ENCODE measurements at regions not wholly inside any gene's neighbourhood (a gene's known extent, or its start where the extent isn't known, plus 50 kb on each side); places are given as distances from the start of the nearest gene placed in this dataset.

DNA sequence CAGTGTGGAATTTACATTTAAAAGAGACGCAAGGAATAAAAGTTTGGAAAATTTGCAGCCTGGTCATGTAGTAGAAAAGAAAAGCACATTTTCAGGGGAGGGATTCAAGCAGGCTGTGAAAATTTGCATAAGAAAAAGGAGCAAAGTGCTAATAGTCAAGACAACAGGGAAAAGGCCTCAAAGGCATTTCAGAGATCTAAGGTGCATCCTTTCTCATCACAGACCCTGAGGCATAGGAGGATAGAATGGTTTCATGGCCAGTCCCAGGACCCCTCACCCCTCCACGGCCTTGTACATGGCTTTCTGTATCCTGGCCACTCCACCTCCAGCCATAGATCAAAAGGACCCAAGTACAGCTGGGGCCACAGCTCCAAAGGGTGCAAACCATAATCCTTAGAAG lies 380.5 kb upstream of the BRINP3 start:
- H3K14ac ChIP-seq (ENCODE audit: insufficient read depth, low read length), result no peak overlapping the region

More for the DNA sequence above, 380.5 kb upstream of the BRINP3 start:
- no peak overlapping the region for H3T11ph ChIP-seq (ENCODE audit: low read length)
- Mint-ChIP-seq H3K27ac (0 out of 7 replicates have a peak overlapping the region, but pooled peaks of 1 of the 3 experiments have one; percentile 57), H3K4me1 (peaks cover 0 to 4% of the 10 kb centered on the region in 2 experiments; a peak in 1 of 4 replicates), H3K27me3 (ENCODE audit: low read depth) (no peaks in the 10 kb centered on the region; the same call in 1 of the 2 replicates), H3K4me3 (no peak overlapping the region), H3K36me3 (ENCODE audit: insufficient read depth in 1 of 3, low read depth in 3 of 3) (peaks cover 8 to 37% (median 20%) of the 10 kb centered on the region in 3 experiments), H3K9me3 (peaks cover 33 to 38% of the 10 kb centered on the region in 2 experiments)
- no peak overlapping the region for H3K56ac ChIP-seq (ENCODE audit: insufficient read length, low read depth, low read length)
- no peak overlapping the region for H3K9ac ChIP-seq (ENCODE audit: extremely low read depth, insufficient read length, low read length)
- no peak overlapping the region for H2BK12ac ChIP-seq (ENCODE audit: insufficient read length, low read depth, low read length)
- no peaks in the 10 kb centered on the region for H4K20me1 ChIP-seq (ENCODE audit: control insufficient read depth, insufficient read depth, insufficient read length)
- no peak for DNase-seq
- H4K91ac ChIP-seq (ENCODE audit: insufficient read length, low read depth, low read length), result no peak overlapping the region
- no peak overlapping the region for H2BK5ac ChIP-seq (ENCODE audit: insufficient read length, low read length)
- H3K4me2 ChIP-seq (ENCODE audit: insufficient read depth, insufficient read length, low read length), result no peak overlapping the region
- H3K23me2 ChIP-seq (ENCODE audit: insufficient read length, low read depth, low read length, poor library complexity, severe bottlenecking), result no peaks in the 10 kb centered on the region
- TF ChIP-seq, protein P1, sequence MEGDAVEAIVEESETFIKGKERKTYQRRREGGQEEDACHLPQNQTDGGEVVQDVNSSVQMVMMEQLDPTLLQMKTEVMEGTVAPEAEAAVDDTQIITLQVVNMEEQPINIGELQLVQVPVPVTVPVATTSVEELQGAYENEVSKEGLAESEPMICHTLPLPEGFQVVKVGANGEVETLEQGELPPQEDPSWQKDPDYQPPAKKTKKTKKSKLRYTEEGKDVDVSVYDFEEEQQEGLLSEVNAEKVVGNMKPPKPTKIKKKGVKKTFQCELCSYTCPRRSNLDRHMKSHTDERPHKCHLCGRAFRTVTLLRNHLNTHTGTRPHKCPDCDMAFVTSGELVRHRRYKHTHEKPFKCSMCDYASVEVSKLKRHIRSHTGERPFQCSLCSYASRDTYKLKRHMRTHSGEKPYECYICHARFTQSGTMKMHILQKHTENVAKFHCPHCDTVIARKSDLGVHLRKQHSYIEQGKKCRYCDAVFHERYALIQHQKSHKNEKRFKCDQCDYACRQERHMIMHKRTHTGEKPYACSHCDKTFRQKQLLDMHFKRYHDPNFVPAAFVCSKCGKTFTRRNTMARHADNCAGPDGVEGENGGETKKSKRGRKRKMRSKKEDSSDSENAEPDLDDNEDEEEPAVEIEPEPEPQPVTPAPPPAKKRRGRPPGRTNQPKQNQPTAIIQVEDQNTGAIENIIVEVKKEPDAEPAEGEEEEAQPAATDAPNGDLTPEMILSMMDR (conservative IDR thresholded peaks at IDR 0.05), result no peak
- H3K4me1 ChIP-seq (ENCODE audit: insufficient read depth, low read length), result no peaks in the 10 kb centered on the region
- no peak overlapping the region for H2BK20ac ChIP-seq (ENCODE audit: low read depth, low read length, poor library complexity, severe bottlenecking)
- H3K23ac ChIP-seq (ENCODE audit: insufficient read length, low read depth, low read length), result no peak overlapping the region
- H2BK120ac ChIP-seq (ENCODE audit: low read depth, low read length, poor library complexity, severe bottlenecking), result no peak overlapping the region
- H2BK15ac ChIP-seq (ENCODE audit: low read depth, low read length), result no peak overlapping the region
- no peak overlapping the region for H3K4ac ChIP-seq (ENCODE audit: low read depth, low read length)
- no peaks in the 10 kb centered on the region for H3K27me3 ChIP-seq (ENCODE audit: insufficient read depth, low read length)
- no peak overlapping the region for H2AFZ ChIP-seq (ENCODE audit: low read length)
- no peak overlapping the region for H3K27ac ChIP-seq (ENCODE audit: insufficient read length, low read depth, low read length)
- no peak overlapping the region for H2AK5ac ChIP-seq (ENCODE audit: insufficient read length, low read length)
- H3K79me2 ChIP-seq (ENCODE audit: insufficient read depth, low read length), result no peaks in the 10 kb centered on the region
- no peak overlapping the region for H4K8ac ChIP-seq (replicated peaks; ENCODE audit: insufficient read length, low read depth, low read length)
- H3K79me1 ChIP-seq (ENCODE audit: insufficient read depth, low read depth, low read length, poor library complexity, severe bottlenecking), result no peaks in the 10 kb centered on the region
- no CpG with 5 or more reads among the region's 2 CpGs for WGBS (ENCODE audit: extremely low coverage, insufficient read length, low lambda C conversion rate)
- H4K5ac ChIP-seq (ENCODE audit: insufficient read length, low read depth, low read length), result no peak overlapping the region
- no peak overlapping the region for H3K18ac ChIP-seq (ENCODE audit: insufficient read length, low read depth, low read length)
- H3K9me3 ChIP-seq (ENCODE audit: control insufficient read depth, low read depth, low read length), result no peaks in the 10 kb centered on the region
